ENCODE measurements at regions not wholly inside any gene's neighbourhood (a gene's known extent, or its start where the extent isn't known, plus 50 kb on each side); places are given as distances from the start of the nearest gene placed in this dataset.
"Not testable (repeated sequence)": the region's sequence is repeated elsewhere in the genome, so short reads cannot be mapped to it uniquely, and the experiment has no call there.

DNA sequence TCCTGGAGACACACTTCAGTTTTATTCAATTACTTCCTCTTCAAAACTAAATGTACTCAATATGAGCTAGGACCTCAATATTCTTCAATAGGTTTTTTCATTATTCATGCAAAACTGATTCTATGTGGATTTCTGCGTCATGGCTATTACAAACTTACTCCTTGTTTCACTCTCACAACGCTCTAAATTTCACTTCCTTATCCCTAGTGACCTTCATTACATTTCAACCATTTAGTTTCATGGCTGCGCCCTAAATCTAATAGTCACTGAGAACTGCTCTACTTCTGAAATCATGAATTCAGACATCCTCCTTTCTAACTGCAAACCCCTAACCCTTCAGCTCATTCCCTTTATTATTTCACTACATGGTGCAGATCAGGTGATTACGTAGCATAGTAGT lies 93.9 kb downstream of the SLC25A46 start (continued):
- TF ChIP-seq, protein P1, sequence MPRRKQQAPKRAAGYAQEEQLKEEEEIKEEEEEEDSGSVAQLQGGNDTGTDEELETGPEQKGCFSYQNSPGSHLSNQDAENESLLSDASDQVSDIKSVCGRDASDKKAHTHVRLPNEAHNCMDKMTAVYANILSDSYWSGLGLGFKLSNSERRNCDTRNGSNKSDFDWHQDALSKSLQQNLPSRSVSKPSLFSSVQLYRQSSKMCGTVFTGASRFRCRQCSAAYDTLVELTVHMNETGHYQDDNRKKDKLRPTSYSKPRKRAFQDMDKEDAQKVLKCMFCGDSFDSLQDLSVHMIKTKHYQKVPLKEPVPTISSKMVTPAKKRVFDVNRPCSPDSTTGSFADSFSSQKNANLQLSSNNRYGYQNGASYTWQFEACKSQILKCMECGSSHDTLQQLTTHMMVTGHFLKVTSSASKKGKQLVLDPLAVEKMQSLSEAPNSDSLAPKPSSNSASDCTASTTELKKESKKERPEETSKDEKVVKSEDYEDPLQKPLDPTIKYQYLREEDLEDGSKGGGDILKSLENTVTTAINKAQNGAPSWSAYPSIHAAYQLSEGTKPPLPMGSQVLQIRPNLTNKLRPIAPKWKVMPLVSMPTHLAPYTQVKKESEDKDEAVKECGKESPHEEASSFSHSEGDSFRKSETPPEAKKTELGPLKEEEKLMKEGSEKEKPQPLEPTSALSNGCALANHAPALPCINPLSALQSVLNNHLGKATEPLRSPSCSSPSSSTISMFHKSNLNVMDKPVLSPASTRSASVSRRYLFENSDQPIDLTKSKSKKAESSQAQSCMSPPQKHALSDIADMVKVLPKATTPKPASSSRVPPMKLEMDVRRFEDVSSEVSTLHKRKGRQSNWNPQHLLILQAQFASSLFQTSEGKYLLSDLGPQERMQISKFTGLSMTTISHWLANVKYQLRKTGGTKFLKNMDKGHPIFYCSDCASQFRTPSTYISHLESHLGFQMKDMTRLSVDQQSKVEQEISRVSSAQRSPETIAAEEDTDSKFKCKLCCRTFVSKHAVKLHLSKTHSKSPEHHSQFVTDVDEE (CRISPR knock-in tag; IDR thresholded peaks at IDR 0.05), result no peak
- TF ChIP-seq BACH2 (CRISPR knock-in tag; IDR thresholded peaks at IDR 0.05; ENCODE audit: borderline replicate concordance) (no peak), ISL1 (CRISPR knock-in tag; IDR thresholded peaks at IDR 0.05) (no peak), ZNF8 (CRISPR knock-in tag; IDR thresholded peaks at IDR 0.05) (no peak)
- TF ChIP-seq, protein P2, sequence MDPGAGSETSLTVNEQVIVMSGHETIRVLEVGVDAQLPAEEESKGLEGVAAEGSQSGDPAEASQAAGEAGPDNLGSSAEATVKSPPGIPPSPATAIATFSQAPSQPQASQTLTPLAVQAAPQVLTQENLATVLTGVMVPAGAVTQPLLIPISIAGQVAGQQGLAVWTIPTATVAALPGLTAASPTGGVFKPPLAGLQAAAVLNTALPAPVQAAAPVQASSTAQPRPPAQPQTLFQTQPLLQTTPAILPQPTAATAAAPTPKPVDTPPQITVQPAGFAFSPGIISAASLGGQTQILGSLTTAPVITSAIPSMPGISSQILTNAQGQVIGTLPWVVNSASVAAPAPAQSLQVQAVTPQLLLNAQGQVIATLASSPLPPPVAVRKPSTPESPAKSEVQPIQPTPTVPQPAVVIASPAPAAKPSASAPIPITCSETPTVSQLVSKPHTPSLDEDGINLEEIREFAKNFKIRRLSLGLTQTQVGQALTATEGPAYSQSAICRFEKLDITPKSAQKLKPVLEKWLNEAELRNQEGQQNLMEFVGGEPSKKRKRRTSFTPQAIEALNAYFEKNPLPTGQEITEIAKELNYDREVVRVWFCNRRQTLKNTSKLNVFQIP (CRISPR knock-in tag; IDR thresholded peaks at IDR 0.05; ENCODE audit: borderline replicate concordance, low read depth), result no peak

DNA sequence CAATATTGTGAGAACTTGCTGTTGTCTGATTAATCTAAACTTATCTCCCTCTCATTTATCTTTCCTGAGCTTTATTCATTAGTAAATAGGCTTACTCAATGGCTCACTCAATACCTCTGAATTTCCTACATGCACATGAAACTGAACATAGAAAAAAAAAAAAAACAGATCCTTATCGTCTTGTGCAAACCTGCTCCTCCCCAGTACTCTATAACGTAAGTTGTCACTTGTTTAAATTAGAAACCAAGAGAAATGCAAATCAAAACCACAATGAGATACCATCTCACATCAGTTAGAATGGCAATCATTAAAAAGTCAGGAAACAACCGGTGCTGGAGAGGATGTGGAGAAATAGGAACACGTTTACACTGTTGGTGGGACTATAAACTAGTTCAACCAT lies 96.1 kb downstream of the SLC25A46 start:
- not testable (repeated sequence) for ATAC-seq

DNA sequence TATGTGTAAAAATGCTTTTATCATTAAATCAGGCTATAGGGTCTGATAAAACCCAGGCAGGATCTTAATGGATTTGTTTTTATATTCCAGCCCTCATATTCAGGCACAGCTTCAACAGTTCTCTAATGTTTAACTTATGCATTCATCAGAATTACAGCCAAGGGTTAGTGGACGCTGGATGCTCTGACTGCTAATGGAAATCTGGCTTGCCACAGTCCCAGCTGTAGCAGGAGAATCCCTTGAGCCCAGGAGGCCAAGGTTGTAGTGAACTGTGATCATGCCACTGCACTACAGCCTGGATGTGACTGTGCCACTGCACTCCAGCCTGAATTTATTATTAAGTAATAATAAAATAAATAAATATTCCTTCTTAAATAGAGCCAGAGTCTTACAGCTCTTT lies 98.0 kb downstream of the SLC25A46 start:
- TF ChIP-seq ZC3H10 (CRISPR knock-in tag; IDR thresholded peaks at IDR 0.05) (no peak), BACH2 (CRISPR knock-in tag; IDR thresholded peaks at IDR 0.05; ENCODE audit: borderline replicate concordance) (no peak), ZNF70 (CRISPR knock-in tag; IDR thresholded peaks at IDR 0.05) (no peak), ISL1 (CRISPR knock-in tag; IDR thresholded peaks at IDR 0.05) (no peak), ARNTL (CRISPR knock-in tag; IDR thresholded peaks at IDR 0.05; ENCODE audit: borderline replicate concordance, low read depth) (no peak), ZFP3 (CRISPR knock-in tag; IDR thresholded peaks at IDR 0.05) (no peak)
- no peak for ATAC-seq

DNA sequence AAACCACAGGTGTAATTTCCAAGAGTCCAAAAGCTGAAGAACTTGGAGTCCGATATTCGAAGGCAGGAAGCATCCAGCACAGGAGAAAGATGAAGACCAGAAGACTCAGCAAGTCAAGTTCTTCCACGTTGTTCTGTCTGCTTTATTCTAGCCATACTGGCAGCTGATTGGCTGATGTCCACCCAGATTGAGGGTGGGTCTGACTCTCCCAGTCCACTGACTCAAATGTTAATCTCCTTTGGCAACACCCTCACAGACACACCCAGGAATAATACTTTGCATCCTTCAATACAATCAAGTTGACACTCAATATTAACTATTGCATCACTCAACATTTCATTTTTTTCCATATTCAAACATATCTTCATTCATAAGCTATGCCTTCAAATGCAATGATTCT lies 99.5 kb downstream of the SLC25A46 start:
- not testable (repeated sequence) for ATAC-seq

DNA sequence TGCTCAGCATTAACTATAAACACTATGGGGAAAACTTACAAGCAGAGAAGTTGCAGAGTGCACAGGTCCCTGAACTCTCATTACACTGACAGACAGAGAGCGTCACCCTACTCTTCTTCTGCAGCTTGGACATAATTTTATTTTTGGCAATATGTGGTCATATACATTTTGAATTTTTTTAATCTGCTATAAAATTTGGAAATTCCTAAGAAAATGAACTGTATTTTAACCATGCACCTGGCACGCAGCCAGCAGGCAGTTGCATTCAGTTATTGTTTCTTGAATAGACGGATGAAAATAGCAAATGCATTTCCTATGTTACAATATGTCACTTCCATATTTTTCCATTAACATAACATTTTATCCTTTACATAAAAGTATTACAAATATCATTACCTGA lies 100.2 kb downstream of the SLC25A46 start:
- TF ChIP-seq ISL1 (CRISPR knock-in tag; IDR thresholded peaks at IDR 0.05) (no peak), TOX (CRISPR knock-in tag; IDR thresholded peaks at IDR 0.05; ENCODE audit: borderline replicate concordance) (no peak), PPARA (CRISPR knock-in tag; IDR thresholded peaks at IDR 0.05; ENCODE audit: borderline replicate concordance) (no peak), ESRRG (CRISPR knock-in tag; IDR thresholded peaks at IDR 0.05) (no peak), TCF4 (CRISPR knock-in tag; IDR thresholded peaks at IDR 0.05; ENCODE audit: borderline replicate concordance) (no peak)
- ATAC-seq, result no peak

DNA sequence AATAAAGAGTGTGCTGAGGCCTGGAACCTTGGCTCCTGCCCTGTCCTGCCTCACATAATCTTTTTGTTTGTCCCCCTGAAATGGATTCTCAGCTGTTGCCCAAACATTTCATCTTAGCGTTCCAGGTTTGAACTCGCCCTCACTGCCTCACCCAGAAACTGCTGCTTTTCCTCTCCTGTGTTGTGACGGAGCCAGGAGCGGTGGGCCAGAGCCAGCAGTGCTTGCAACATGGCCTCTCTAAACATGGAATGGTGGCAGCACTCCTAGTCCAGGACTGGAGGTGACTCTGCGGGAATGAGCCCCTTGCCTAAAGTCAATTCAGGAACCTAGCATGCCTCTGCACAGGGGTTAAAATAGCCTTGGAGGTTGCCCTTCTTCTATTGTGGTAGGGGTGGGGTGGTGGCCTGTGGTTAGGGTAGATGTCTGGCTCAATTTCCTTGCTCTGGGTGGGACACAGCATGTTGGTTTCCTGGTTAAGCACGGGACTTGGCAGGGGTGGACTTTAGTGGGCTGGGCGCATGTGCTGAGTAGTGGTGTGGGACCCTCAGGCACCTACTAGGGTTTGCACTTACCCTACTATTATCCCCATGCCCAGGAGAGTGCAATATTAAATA lies 101.6 kb downstream of the SLC25A46 start:
- no peak for TF ChIP-seq ARNTL (CRISPR knock-in tag; IDR thresholded peaks at IDR 0.05; ENCODE audit: borderline replicate concordance, low read depth)
- no peak for TF ChIP-seq GLIS3 (CRISPR knock-in tag; IDR thresholded peaks at IDR 0.05)
- ATAC-seq, result no peak

DNA sequence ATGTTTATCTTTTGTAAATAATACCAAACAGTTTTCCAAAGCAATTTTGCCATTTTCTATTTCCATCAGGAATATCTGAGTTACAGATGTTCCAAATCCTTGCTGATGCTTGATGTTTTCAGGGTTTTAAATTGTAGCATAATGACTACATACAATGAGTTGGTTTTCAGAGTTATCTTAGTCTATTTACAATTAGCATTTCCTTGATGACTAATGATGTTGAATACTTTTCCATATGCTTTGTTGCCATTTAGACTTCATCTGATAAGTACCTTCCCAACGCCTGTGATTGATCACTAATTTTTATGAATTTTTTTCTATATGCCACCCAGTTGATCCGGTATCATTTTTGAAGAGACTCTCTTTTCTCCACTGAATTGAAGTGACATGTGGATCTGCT lies 102.3 kb downstream of the SLC25A46 start:
- no peak for TF ChIP-seq OSR1 (CRISPR knock-in tag; IDR thresholded peaks at IDR 0.05)
- TF ChIP-seq, protein P3, sequence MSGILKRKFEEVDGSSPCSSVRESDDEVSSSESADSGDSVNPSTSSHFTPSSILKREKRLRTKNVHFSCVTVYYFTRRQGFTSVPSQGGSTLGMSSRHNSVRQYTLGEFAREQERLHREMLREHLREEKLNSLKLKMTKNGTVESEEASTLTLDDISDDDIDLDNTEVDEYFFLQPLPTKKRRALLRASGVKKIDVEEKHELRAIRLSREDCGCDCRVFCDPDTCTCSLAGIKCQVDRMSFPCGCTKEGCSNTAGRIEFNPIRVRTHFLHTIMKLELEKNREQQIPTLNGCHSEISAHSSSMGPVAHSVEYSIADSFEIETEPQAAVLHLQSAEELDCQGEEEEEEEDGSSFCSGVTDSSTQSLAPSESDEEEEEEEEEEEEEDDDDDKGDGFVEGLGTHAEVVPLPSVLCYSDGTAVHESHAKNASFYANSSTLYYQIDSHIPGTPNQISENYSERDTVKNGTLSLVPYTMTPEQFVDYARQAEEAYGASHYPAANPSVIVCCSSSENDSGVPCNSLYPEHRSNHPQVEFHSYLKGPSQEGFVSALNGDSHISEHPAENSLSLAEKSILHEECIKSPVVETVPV (CRISPR knock-in tag; IDR thresholded peaks at IDR 0.05), result no peak
- TF ChIP-seq TOX (CRISPR knock-in tag; IDR thresholded peaks at IDR 0.05; ENCODE audit: borderline replicate concordance), result no peak
- no peak for TF ChIP-seq ARNTL (CRISPR knock-in tag; IDR thresholded peaks at IDR 0.05; ENCODE audit: borderline replicate concordance, low read depth)
- no peak for TF ChIP-seq BACH2 (CRISPR knock-in tag; IDR thresholded peaks at IDR 0.05; ENCODE audit: borderline replicate concordance)
- no peak for TF ChIP-seq TCF4 (CRISPR knock-in tag; IDR thresholded peaks at IDR 0.05; ENCODE audit: borderline replicate concordance)
- TF ChIP-seq ZFP30 (CRISPR knock-in tag; IDR thresholded peaks at IDR 0.05), result no peak
- no peak for TF ChIP-seq RARB (CRISPR knock-in tag; IDR thresholded peaks at IDR 0.05)
- TF ChIP-seq ZC3H10 (CRISPR knock-in tag; IDR thresholded peaks at IDR 0.05), result no peak
- TF ChIP-seq ZFP3 (CRISPR knock-in tag; IDR thresholded peaks at IDR 0.05), result no peak
- TF ChIP-seq CSDC2 (CRISPR knock-in tag; IDR thresholded peaks at IDR 0.05), result no peak

More for the DNA sequence above, 102.3 kb downstream of the SLC25A46 start:
- no peak for ATAC-seq

Measured in SK-N-SH treated with all-trans-retinoic acid at 6 μM for 48 hours (cell line).